HepG2 (cell line): ENCODE measurements at regions not wholly inside any gene's neighbourhood (a gene's known extent, or its start where the extent isn't known, plus 50 kb on each side); places are given as distances from the start of the nearest gene placed in this dataset.

Experiments
- ATF3 ChIP-seq: sonication (generic); formaldehyde crosslinking; IDR thresholded peaks from 2 replicates; pipeline ENCODE4 v1.4.0; 2020; ENCODE audit warnings: missing genetic modification reagents
- ZFX ChIP-seq: sonication (generic); formaldehyde crosslinking; IDR thresholded peaks from 2 replicates; pipeline ENCODE4 v1.4.0; 2020; ENCODE audit warnings: mild to moderate bottlenecking, low read depth, missing genetic modification reagents, moderate library complexity

- TF ChIP-seq ZFX (CRISPR knock-in tag) (no peak), ATF3 (CRISPR knock-in tag) (no peak)
Observed at GRCh38 chr4:27720010-27720766, 859.5 kb downstream of the STIM2 start.
